ENCODE measurements at regions not wholly inside any gene's neighbourhood (a gene's known extent, or its start where the extent isn't known, plus 50 kb on each side); places are given as distances from the start of the nearest gene placed in this dataset.

DNA sequence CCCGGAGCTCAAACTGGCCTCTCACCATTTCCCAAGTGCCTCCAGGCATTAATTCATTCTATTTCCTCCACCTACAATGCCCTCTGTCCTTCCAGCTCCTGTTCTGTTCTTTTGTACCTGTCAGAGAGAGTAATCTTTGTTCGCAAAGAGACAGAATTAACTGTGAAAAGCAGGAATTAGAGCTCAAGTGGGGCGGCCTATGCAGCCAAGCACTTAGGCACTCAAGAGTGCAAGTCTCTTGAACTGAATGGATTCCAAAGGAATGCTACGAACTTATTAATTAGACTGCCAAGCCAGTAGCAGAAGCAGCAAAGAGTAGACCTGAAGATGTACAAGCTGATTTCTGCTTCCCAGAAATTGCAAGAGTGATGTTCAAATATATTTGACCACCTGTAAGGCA, 338.3 kb upstream of the AUTS2 start:
- intact Hi-C loops (cut with DNase I) = no loop called here
- Histone ChIP-seq H3K4me3 (no peak overlapping the region), H3K27me3 (no peaks in the 10 kb centered on the region), H3K4me1 (ENCODE audit: insufficient read depth) (no peaks in the 10 kb centered on the region), H3K36me3 (no peaks in the 10 kb centered on the region), H3K9me3 (no peaks in the 10 kb centered on the region), H3K27ac (no peak overlapping the region)
- WGBS, 3 donors = 84 to 91% (median 89%) methylated on average over 4 of the region's 4 CpGs
- no peak for TF ChIP-seq EP300 (IDR thresholded peaks at IDR 0.05)
- TF ChIP-seq, protein P1, sequence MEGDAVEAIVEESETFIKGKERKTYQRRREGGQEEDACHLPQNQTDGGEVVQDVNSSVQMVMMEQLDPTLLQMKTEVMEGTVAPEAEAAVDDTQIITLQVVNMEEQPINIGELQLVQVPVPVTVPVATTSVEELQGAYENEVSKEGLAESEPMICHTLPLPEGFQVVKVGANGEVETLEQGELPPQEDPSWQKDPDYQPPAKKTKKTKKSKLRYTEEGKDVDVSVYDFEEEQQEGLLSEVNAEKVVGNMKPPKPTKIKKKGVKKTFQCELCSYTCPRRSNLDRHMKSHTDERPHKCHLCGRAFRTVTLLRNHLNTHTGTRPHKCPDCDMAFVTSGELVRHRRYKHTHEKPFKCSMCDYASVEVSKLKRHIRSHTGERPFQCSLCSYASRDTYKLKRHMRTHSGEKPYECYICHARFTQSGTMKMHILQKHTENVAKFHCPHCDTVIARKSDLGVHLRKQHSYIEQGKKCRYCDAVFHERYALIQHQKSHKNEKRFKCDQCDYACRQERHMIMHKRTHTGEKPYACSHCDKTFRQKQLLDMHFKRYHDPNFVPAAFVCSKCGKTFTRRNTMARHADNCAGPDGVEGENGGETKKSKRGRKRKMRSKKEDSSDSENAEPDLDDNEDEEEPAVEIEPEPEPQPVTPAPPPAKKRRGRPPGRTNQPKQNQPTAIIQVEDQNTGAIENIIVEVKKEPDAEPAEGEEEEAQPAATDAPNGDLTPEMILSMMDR (IDR thresholded peaks at IDR 0.05) = no peak
- no peak for TF ChIP-seq POLR2A (IDR thresholded peaks at IDR 0.05)
- no peak for DNase-seq

- Histone ChIP-seq H3K4me3 (no peak overlapping the region), H3K9me3 (no peaks in the 10 kb centered on the region), H3K36me3 (no peaks in the 10 kb centered on the region), H3K27me3 (no peaks in the 10 kb centered on the region), H3K27ac (no peak overlapping the region), H3K4me1 (ENCODE audit: insufficient read depth) (no peaks in the 10 kb centered on the region)
- intact Hi-C loops (cut with DNase I) = no loop called here
- TF ChIP-seq, protein P1 (IDR thresholded peaks at IDR 0.05) = no peak
- TF ChIP-seq POLR2A (IDR thresholded peaks at IDR 0.05) (no peak), EP300 (IDR thresholded peaks at IDR 0.05) (no peak)
- no peak for DNase-seq
These were observed 334.7 kb upstream of the AUTS2 start for GRCh38 chr7:69263550-69263949.

DNA sequence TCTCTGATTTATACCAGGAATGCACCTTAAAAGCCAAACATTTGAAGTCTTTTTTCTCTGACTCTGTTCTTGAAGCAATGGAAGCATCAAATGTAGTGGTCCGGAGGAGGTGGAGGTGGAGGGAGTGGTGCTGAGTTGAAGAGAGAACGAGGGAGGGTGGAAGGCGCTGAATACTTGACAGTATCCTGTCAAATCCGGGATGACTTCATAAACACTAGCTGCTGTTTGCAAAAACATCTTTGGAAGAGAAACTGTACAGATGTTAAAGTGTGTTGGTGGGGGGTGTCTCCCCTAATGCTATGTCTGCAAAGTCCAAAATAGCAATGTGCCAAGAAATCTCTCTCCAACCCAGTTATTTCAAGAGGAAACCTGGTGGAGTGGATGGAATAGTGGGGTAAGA, 328.5 kb upstream of the AUTS2 start:
- 13 to 21% (median 15%) methylated on average over 4 of the region's 4 CpGs for WGBS, 3 donors

DNA sequence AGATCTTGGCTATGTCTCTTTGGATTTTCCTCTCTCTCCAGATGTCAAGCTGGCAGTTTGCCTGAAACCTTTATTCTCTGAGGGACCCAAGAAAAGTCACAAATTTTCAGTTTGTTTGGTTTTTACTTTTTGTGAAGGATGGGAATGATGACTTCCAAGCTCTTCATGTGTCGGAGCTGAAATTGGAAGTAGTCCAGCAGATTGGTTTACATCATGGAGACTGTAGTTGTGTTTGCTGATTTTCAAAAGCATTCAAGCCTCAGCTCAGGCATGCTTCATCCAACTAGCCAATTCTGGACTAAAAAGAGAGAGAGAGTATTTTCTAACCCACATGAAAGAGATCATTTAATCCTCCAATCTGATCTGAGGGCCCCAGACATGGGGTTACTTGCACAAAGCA, 326.2 kb upstream of the AUTS2 start:
- Histone ChIP-seq H3K9me3 (no peaks in the 10 kb centered on the region), H3K27ac (no peak overlapping the region), H3K4me1 (ENCODE audit: insufficient read depth) (no peaks in the 10 kb centered on the region), H3K27me3 (no peaks in the 10 kb centered on the region), H3K36me3 (no peaks in the 10 kb centered on the region), H3K4me3 (no peak overlapping the region)
- WGBS, 3 donors = 37 to 46% (median 37%) methylated on average over 1 of the region's 1 CpG
- intact Hi-C loops (cut with DNase I) = no loop called here
- DNase-seq = no peak
- no peak for TF ChIP-seq POLR2A (IDR thresholded peaks at IDR 0.05)
- TF ChIP-seq, protein P1 (IDR thresholded peaks at IDR 0.05) = no peak
- no peak for TF ChIP-seq EP300 (IDR thresholded peaks at IDR 0.05)

More for the DNA sequence above, 328.5 kb upstream of the AUTS2 start:
- Histone ChIP-seq H3K27ac (no peak overlapping the region), H3K27me3 (no peaks in the 10 kb centered on the region), H3K36me3 (no peaks in the 10 kb centered on the region), H3K4me1 (ENCODE audit: insufficient read depth) (no peaks in the 10 kb centered on the region), H3K4me3 (no peak overlapping the region), H3K9me3 (no peaks in the 10 kb centered on the region)
- TF ChIP-seq POLR2A (IDR thresholded peaks at IDR 0.05) = no peak
- no peak for TF ChIP-seq EP300 (IDR thresholded peaks at IDR 0.05)
- TF ChIP-seq, protein P1 (IDR thresholded peaks at IDR 0.05) = no peak
- DNase-seq = no peak
- intact Hi-C loops (cut with DNase I) = no loop called here

Data from ovary (tissue), 7 donors.